IPS-18c (cell line): ENCODE measurements at regions not wholly inside any gene's neighbourhood (a gene's known extent, or its start where the extent isn't known, plus 50 kb on each side); places are given as distances from the start of the nearest gene placed in this dataset.
"Not testable (repeated sequence)": the region's sequence is repeated elsewhere in the genome, so short reads cannot be mapped to it uniquely, and the experiment has no call there.

Source experiments
- H3K4me3 ChIP-seq: 2 replicates; pipeline ENCODE4 v1.7.0; 2013; ENCODE audit warnings: low read depth, mild to moderate bottlenecking, low read length, moderate library complexity; ENCODE audit not compliant: insufficient read depth
- H3K9me3 ChIP-seq: one replicate; pipeline ENCODE4 v1.6.1; 2013; ENCODE audit warnings: mild to moderate bottlenecking, low read length, moderate library complexity; ENCODE audit not compliant: control insufficient read depth, insufficient read depth

- peaks cover 2% of the 10 kb centered on the region for H3K9me3 ChIP-seq
- H3K4me3 ChIP-seq: no peak overlapping the region
Measured at GRCh38 chr12:34097213-34097612, 74.9 kb downstream of the ALG10 start.

- Histone ChIP-seq H3K4me3 (no peak overlapping the region), H3K9me3 (peaks cover 4% of the 10 kb centered on the region)
Measured at GRCh38 chr12:34105392-34105933, 83.2 kb downstream of the ALG10 start.

GRCh38 chr12:34106172-34106571 lies 83.9 kb downstream of the ALG10 start:
- H3K4me3 ChIP-seq: no peak overlapping the region
- H3K9me3 ChIP-seq: peaks cover 4% of the 10 kb centered on the region

- peaks cover 4% of the 10 kb centered on the region for H3K9me3 ChIP-seq
Measured at GRCh38 chr12:34107016-34107415, 84.7 kb downstream of the ALG10 start.

GRCh38 chr12:34107781-34108404 lies 85.6 kb downstream of the ALG10 start:
- Histone ChIP-seq H3K9me3 (peaks cover 4% of the 10 kb centered on the region), H3K4me3 (peak overlapping the region; percentile 36)

More at GRCh38 chr12:34107016-34107415, 84.7 kb downstream of the ALG10 start:
- H3K4me3 ChIP-seq: no peak overlapping the region

- Histone ChIP-seq H3K9me3 (peaks cover 4% of the 10 kb centered on the region), H3K4me3 (peak overlapping the region; percentile 36; the same call in 1 of the 2 replicates)
Measured at GRCh38 chr12:34108405-34108803, 86.1 kb downstream of the ALG10 start.

GRCh38 chr12:34108967-34109366 lies 86.7 kb downstream of the ALG10 start:
- H3K4me3 ChIP-seq: no peak overlapping the region
- peaks cover 4% of the 10 kb centered on the region for H3K9me3 ChIP-seq

GRCh38 chr12:34109390-34109789 lies 87.1 kb downstream of the ALG10 start:
- Histone ChIP-seq H3K9me3 (peaks cover 4% of the 10 kb centered on the region), H3K4me3 (no peak overlapping the region)

GRCh38 chr12:34109909-34110531 lies 87.7 kb downstream of the ALG10 start:
- not testable (repeated sequence) for H3K9me3 ChIP-seq

GRCh38 chr12:34119366-34119765 lies 97.1 kb downstream of the ALG10 start:
- Histone ChIP-seq H3K9me3 (peaks cover 2% of the 10 kb centered on the region), H3K4me3 (no peak overlapping the region)

More at GRCh38 chr12:34109909-34110531, 87.7 kb downstream of the ALG10 start:
- H3K4me3 ChIP-seq: not testable (repeated sequence)

GRCh38 chr12:34121360-34121759 lies 99.1 kb downstream of the ALG10 start:
- H3K4me3 ChIP-seq: no peak overlapping the region
- H3K9me3 ChIP-seq: peaks cover 2% of the 10 kb centered on the region

GRCh38 chr12:34123092-34123491 lies 100.8 kb downstream of the ALG10 start:
- H3K9me3 ChIP-seq, H3K4me3 ChIP-seq: not testable (repeated sequence)

- Histone ChIP-seq H3K9me3 (peaks cover 5% of the 10 kb centered on the region), H3K4me3 (no peak overlapping the region)
Measured at GRCh38 chr12:34124608-34125007, 102.3 kb downstream of the ALG10 start.

- peaks cover 5% of the 10 kb centered on the region for H3K9me3 ChIP-seq
- no peak overlapping the region for H3K4me3 ChIP-seq
Measured at GRCh38 chr12:34126239-34126641, 103.9 kb downstream of the ALG10 start.

- H3K9me3 ChIP-seq: peaks cover 5% of the 10 kb centered on the region
- H3K4me3 ChIP-seq: no peak overlapping the region
Measured at GRCh38 chr12:34126805-34127204, 104.5 kb downstream of the ALG10 start.

GRCh38 chr12:34127379-34127778 lies 105.1 kb downstream of the ALG10 start:
- not testable (repeated sequence) for H3K9me3 ChIP-seq, H3K4me3 ChIP-seq

GRCh38 chr12:34142430-34142829 lies 120.1 kb downstream of the ALG10 start:
- Histone ChIP-seq H3K4me3 (no peak overlapping the region), H3K9me3 (peaks cover 6% of the 10 kb centered on the region)

GRCh38 chr12:34151019-34151418 lies 128.7 kb downstream of the ALG10 start:
- no peak overlapping the region for H3K4me3 ChIP-seq
- H3K9me3 ChIP-seq: peaks cover 7% of the 10 kb centered on the region
